Cardiac muscle cell (in vitro differentiated cells and primary cell): ENCODE measurements at regions not wholly inside any gene's neighbourhood (a gene's known extent, or its start where the extent isn't known, plus 50 kb on each side); places are given as distances from the start of the nearest gene placed in this dataset.

Experiments
- DNase-seq, 2 donors: peaks; one replicate each; pipeline versions ENCODE4 v3.0.0 to v3.0.0-alpha.2; 2010 to 2017; ENCODE audit warnings: low read depth in 1 of 2, low spot score in 1 of 2
- H3K27ac ChIP-seq: fragments of 200-600 bp; sonication (generic); 2 replicates; pipeline ENCODE4 v1.5.1; 2016
- H3K27me3 ChIP-seq: fragments of 200-600 bp; sonication (generic); 2 replicates; pipeline ENCODE4 v1.6.0; 2016; ENCODE audit warnings: control low read depth
- H3K36me3 ChIP-seq: fragments of 200-600 bp; sonication (generic); 2 replicates; pipeline ENCODE4 v1.5.1; 2016; ENCODE audit warnings: control low read depth
- H3K4me1 ChIP-seq: fragments of 200-600 bp; sonication (generic); 2 replicates; pipeline ENCODE4 v1.8.1; 2017; ENCODE audit warnings: low read depth, mild to moderate bottlenecking, mixed run types
- H3K4me3 ChIP-seq: fragments of 200-600 bp; sonication (generic); 2 replicates; pipeline ENCODE4 v1.5.1; 2016; ENCODE audit warnings: mild to moderate bottlenecking
- H3K9me3 ChIP-seq: fragments of 200-600 bp; sonication (generic); 2 replicates; pipeline ENCODE4 v1.5.1; 2017; ENCODE audit warnings: low read depth, mild to moderate bottlenecking, control low read depth
- TF ChIP-seq, protein P1 (sequence below): IDR thresholded peaks from 2 replicates; pipeline ENCODE4 v1.5.1; 2012; ENCODE audit warnings: low read depth, mild to moderate bottlenecking, low read length

DNA sequence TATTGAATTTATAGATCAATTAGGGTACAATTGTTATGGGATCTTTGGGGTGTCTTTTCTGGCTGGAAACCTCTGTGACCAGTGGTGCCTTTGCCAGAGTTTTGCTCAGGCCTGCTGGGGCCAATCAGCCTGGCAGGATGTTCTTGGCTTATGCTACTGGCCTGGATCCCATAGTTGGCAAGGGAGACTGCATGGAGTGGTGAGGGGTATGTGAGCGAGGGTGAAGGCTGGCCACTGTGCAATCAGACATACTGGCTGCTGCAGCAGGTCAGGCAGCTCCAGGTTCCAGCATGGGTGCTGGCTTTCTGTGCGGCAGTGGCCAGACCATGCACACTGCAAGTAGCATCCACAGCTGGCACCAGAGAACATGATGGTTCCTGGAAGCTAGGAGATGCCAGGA, 1053.2 kb upstream of the GBE1 start:
- Histone ChIP-seq H3K27ac (no peak overlapping the region), H3K27me3 (no peaks in the 10 kb centered on the region), H3K4me1 (no peaks in the 10 kb centered on the region), H3K9me3 (no peaks in the 10 kb centered on the region), H3K4me3 (no peak overlapping the region), H3K36me3 (no peaks in the 10 kb centered on the region)
- no peak for DNase-seq
- TF ChIP-seq, protein P1, sequence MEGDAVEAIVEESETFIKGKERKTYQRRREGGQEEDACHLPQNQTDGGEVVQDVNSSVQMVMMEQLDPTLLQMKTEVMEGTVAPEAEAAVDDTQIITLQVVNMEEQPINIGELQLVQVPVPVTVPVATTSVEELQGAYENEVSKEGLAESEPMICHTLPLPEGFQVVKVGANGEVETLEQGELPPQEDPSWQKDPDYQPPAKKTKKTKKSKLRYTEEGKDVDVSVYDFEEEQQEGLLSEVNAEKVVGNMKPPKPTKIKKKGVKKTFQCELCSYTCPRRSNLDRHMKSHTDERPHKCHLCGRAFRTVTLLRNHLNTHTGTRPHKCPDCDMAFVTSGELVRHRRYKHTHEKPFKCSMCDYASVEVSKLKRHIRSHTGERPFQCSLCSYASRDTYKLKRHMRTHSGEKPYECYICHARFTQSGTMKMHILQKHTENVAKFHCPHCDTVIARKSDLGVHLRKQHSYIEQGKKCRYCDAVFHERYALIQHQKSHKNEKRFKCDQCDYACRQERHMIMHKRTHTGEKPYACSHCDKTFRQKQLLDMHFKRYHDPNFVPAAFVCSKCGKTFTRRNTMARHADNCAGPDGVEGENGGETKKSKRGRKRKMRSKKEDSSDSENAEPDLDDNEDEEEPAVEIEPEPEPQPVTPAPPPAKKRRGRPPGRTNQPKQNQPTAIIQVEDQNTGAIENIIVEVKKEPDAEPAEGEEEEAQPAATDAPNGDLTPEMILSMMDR: no peak

DNA sequence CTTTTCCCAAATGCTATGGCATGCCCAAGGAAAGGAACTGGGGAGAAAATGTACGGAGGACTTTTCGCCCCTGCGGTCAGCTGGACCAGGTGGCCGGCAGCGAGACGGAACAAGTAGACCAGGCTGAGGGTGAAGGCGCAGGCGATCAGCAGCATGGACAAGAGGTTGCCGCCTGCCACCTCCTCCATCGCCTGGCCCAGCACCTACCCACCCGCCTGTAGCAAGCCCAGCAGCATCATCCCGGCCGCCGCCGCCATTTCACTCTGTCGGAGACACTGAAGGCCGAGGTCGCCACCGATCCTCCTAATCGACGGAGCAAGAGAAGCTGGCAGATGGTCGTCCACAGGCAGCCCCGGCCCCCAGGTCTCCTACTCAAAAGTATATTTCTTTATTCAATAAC, 1046.3 kb upstream of the GBE1 start:
- Histone ChIP-seq H3K9me3 (no peaks in the 10 kb centered on the region), H3K4me1 (no peaks in the 10 kb centered on the region), H3K27me3 (no peaks in the 10 kb centered on the region), H3K36me3 (no peaks in the 10 kb centered on the region), H3K27ac (no peak overlapping the region), H3K4me3 (no peak overlapping the region)
- no peak for DNase-seq
- TF ChIP-seq, protein P1: no peak

DNA sequence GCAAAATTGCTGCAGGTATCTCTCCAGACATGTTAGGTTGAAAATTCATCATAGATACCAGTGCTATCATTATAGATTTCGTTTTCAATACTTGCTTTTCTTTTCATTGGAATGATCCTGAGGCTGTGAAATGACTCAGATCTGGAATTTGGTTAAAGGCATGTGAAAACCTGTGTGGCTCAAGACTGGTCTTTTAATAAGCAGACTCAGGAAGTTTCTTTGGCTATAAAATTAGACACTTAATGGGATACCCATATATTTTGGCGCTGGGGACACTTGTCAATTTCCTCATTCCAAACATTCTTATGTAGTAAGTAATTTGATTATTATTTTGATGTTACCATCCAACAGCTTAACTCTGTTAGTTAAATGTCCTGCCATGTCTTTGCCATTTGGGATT, 1041.1 kb upstream of the GBE1 start:
- no peak overlapping the region for H3K27ac ChIP-seq
- no peaks in the 10 kb centered on the region for H3K27me3 ChIP-seq
- H3K4me1 ChIP-seq: no peaks in the 10 kb centered on the region
- no peak for DNase-seq
- H3K4me3 ChIP-seq: no peak overlapping the region
- TF ChIP-seq, protein P1: no peak
- no peaks in the 10 kb centered on the region for H3K36me3 ChIP-seq
- no peaks in the 10 kb centered on the region for H3K9me3 ChIP-seq

DNA sequence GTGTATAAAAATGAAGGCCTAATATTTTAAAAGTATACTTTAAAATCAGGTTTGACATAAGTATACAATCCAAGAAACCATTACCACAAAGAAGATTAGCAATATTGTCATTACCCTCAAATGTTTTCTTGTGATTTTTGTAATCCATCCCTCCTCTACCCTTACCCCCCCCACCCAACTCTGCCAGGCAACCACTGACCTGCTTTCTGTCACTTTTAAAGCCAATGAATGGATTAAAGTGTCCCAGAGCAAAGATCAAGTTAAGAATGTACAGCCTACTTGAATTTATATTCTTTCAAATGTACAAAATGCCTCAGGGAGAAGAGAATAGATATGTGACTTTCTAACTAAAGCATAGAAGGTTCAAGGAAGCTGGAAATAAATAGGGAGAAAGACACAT, 1038.8 kb upstream of the GBE1 start:
- DNase-seq: no peak
- H3K27ac ChIP-seq: no peak overlapping the region
- H3K36me3 ChIP-seq: no peaks in the 10 kb centered on the region
- H3K4me3 ChIP-seq: no peak overlapping the region
- H3K27me3 ChIP-seq: no peaks in the 10 kb centered on the region
- no peaks in the 10 kb centered on the region for H3K9me3 ChIP-seq
- H3K4me1 ChIP-seq: no peaks in the 10 kb centered on the region
- TF ChIP-seq, protein P1: no peak

DNA sequence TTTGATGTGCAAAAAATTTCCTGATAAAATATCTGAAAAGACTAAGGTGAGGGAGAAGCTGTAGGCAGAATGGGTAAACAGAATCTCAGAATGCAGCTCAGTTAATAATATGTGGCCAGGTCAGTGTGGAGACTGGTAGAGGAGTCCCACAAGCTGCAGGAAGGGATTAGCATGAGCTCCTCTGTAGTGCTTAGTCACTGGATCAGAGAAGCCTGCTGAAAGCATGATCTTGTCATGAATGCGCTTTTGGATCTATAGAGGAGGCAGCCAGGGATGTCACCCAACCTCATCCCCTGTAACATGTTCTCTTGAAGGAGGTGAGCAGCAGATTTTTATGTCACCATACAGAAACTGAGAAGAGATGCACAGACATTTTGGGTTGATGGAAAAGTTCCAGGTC, 1035.3 kb upstream of the GBE1 start:
- H3K4me3 ChIP-seq: no peak overlapping the region
- H3K27ac ChIP-seq: no peak overlapping the region
- no peaks in the 10 kb centered on the region for H3K36me3 ChIP-seq
- no peaks in the 10 kb centered on the region for H3K9me3 ChIP-seq
- TF ChIP-seq, protein P1: no peak
- no peaks in the 10 kb centered on the region for H3K4me1 ChIP-seq
- no peaks in the 10 kb centered on the region for H3K27me3 ChIP-seq
- DNase-seq: no peak

DNA sequence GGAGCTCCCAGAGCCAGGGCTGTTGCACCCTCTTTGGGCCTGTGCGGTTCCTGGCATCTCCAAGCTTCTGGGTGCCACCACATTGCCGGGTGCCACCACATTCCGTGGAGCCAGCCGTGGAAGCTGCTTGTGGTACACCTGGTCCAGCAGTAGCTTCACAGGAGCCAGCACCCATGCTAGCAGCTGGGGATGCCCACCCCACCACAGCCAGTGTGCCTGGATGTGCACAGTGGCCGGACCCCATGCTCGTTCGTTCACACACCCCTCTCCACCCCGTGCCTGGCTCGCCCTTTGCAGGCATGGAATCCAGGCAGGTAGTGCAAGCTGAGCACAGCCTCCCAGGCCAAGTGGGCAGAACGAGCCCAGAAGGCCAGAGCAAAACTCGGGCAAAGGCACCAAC, 1029.8 kb upstream of the GBE1 start:
- no peaks in the 10 kb centered on the region for H3K9me3 ChIP-seq
- no peak overlapping the region for H3K4me3 ChIP-seq
- H3K36me3 ChIP-seq: no peaks in the 10 kb centered on the region
- TF ChIP-seq, protein P1: no peak
- DNase-seq: no peak
- H3K27me3 ChIP-seq: no peaks in the 10 kb centered on the region
- no peaks in the 10 kb centered on the region for H3K4me1 ChIP-seq
- H3K27ac ChIP-seq: no peak overlapping the region
